Naive thymus-derived CD4-positive, alpha-beta T cell (primary cell): ENCODE measurements at regions not wholly inside any gene's neighbourhood (a gene's known extent, or its start where the extent isn't known, plus 50 kb on each side); places are given as distances from the start of the nearest gene placed in this dataset.

Source experiments
- ATAC-seq: fragments of 150-1000 bp; cut with Tn5 transposase; 2 replicates; pipeline ENCODE4 v1.10.0; 2021; ENCODE audit warnings: mild to moderate bottlenecking, moderate library complexity
- CTCF ChIA-PET: fragments of 350-600 bp; sonication (Branson Sonifier 250); formaldehyde crosslinking; loops from one replicate; lab custom pipeline; 2021; ENCODE audit warnings: antibody characterized with exemption; lab: Charles Lee
- POLR2A ChIA-PET: fragments of 350-600 bp; sonication (Branson Sonifier 250); formaldehyde crosslinking; loops from one replicate; lab custom pipeline; 2021; ENCODE audit warnings: antibody characterized with exemption, inconsistent platforms; lab: Charles Lee
- DNase-seq, 9 donors: peaks; one replicate each; pipeline versions ENCODE4 v3.0.0 to v3.0.0-alpha.2; 2020 to 2022; ENCODE audit warnings: mixed read lengths in 1 of 9
- H3K27ac ChIP-seq: one replicate; pipeline ENCODE4 v1.7.0; 2013; ENCODE audit warnings: mild to moderate bottlenecking, low read depth, low read length, moderate library complexity
- H3K27me3 ChIP-seq, 2 donors: one replicate each; pipeline ENCODE4 v1.7.0; 2013; ENCODE audit warnings: low read length in 2 of 2, mild to moderate bottlenecking in 2 of 2, moderate library complexity in 2 of 2; ENCODE audit not compliant: control insufficient read depth in 2 of 2, insufficient read depth in 2 of 2
- H3K36me3 ChIP-seq, 3 experiments: 1 replicate in 2 of 3; 2 replicates in 1 of 3; pipeline ENCODE4 v1.7.0; 2013; ENCODE audit warnings: low read length in 3 of 3, mild to moderate bottlenecking in 3 of 3, moderate library complexity in 1 of 3; ENCODE audit not compliant: insufficient read depth in 3 of 3, control insufficient read depth in 2 of 3
- H3K4me1 ChIP-seq, 2 donors: one replicate each; pipeline ENCODE4 v1.7.0; 2013; ENCODE audit warnings: low read length in 2 of 2, mild to moderate bottlenecking in 2 of 2, moderate library complexity in 1 of 2; ENCODE audit not compliant: control insufficient read depth in 2 of 2, insufficient read depth in 2 of 2
- H3K4me3 ChIP-seq: 2 replicates; pipeline ENCODE4 v1.7.0; 2013; ENCODE audit warnings: mild to moderate bottlenecking, low read length
- H3K9me3 ChIP-seq, 3 experiments: 1 replicate in 2 of 3; 2 replicates in 1 of 3; pipeline ENCODE4 v1.7.0; 2013; ENCODE audit warnings: low read length in 3 of 3; ENCODE audit not compliant: control insufficient read depth in 2 of 3
- H3K27ac Mint-ChIP-seq, 9 donors: one replicate each; pipeline ENCODE4 v1.8.0; 2020 to 2022; ENCODE audit warnings: mixed read lengths in 9 of 9, mild to moderate bottlenecking in 8 of 9, moderate library complexity in 5 of 9, inconsistent platforms in 2 of 9
- H3K27me3 Mint-ChIP-seq, 5 donors: one replicate each; pipeline ENCODE4 v1.8.0; 2021 to 2022; ENCODE audit warnings: mixed read lengths in 5 of 5, mild to moderate bottlenecking in 1 of 5
- H3K36me3 Mint-ChIP-seq, 5 donors: one replicate each; pipeline ENCODE4 v1.8.0; 2020 to 2022; ENCODE audit warnings: mixed read lengths in 5 of 5, mild to moderate bottlenecking in 3 of 5, inconsistent platforms in 1 of 5
- H3K4me1 Mint-ChIP-seq, 7 donors: one replicate each; pipeline ENCODE4 v1.8.0; 2020 to 2022; ENCODE audit warnings: mixed read lengths in 7 of 7, mild to moderate bottlenecking in 3 of 7, inconsistent platforms in 1 of 7
- H3K4me3 Mint-ChIP-seq, 10 donors: one replicate each; pipeline ENCODE4 v1.8.0; 2020 to 2022; ENCODE audit warnings: mild to moderate bottlenecking in 10 of 10, mixed read lengths in 10 of 10, moderate library complexity in 6 of 10, inconsistent platforms in 2 of 10
- H3K9me3 Mint-ChIP-seq, 11 donors: one replicate each; pipeline ENCODE4 v1.8.0; 2020 to 2022; ENCODE audit warnings: mixed read lengths in 11 of 11, mild to moderate bottlenecking in 4 of 11, inconsistent platforms in 1 of 11, moderate library complexity in 1 of 11
- intact Hi-C, 2 donors: fragments of 100-400 bp; cut with micrococcal nuclease; formaldehyde crosslinking; loops; one replicate each; pipeline ENCODE4 v1.15.1; 2023

GRCh38 chr10:55233505-55233904 lies 432.5 kb upstream of the PCDH15 start:
- H3K4me3 ChIP-seq, result no peak overlapping the region
- Mint-ChIP-seq H3K9me3 (peaks cover 0 to 4% (median 0%) of the 10 kb centered on the region in 11 donors), H3K4me3 (no peak overlapping the region), H3K4me1 (no peaks in the 10 kb centered on the region), H3K36me3 (no peaks in the 10 kb centered on the region), H3K27ac (no peak overlapping the region), H3K27me3 (no peaks in the 10 kb centered on the region)
- no peaks in the 10 kb centered on the region for H3K27me3 ChIP-seq
- no peak overlapping the region for H3K27ac ChIP-seq
- DNase-seq (no peak), ATAC-seq (no peak)
- intact Hi-C loops, result no loop called here
- no peaks in the 10 kb centered on the region for H3K9me3 ChIP-seq
- H3K36me3 ChIP-seq, result no peaks in the 10 kb centered on the region
- H3K4me1 ChIP-seq, result no peaks in the 10 kb centered on the region
- CTCF ChIA-PET, result interaction anchor here (0.6 kb wide), 1 partner anchor 8 kb away, joined by 3 read pairs; no protein-coding TSS in a partner anchor
- POLR2A ChIA-PET, result no interaction called here

- H3K9me3 Mint-ChIP-seq, result peaks cover 0 to 4% (median 0%) of the 10 kb centered on the region in 11 donors
- ChIA-PET POLR2A (no interaction called here), CTCF (no interaction called here)
- Histone ChIP-seq H3K27me3 (no peaks in the 10 kb centered on the region), H3K27ac (no peak overlapping the region), H3K4me3 (no peak overlapping the region), H3K9me3 (no peaks in the 10 kb centered on the region), H3K4me1 (no peaks in the 10 kb centered on the region), H3K36me3 (no peaks in the 10 kb centered on the region)
- H3K4me1 Mint-ChIP-seq, result no peaks in the 10 kb centered on the region
- intact Hi-C loops, result no loop called here
- DNase-seq (no peak), ATAC-seq (no peak)
- H3K27ac Mint-ChIP-seq, result no peak overlapping the region
- no peaks in the 10 kb centered on the region for H3K27me3 Mint-ChIP-seq
- no peak overlapping the region for H3K4me3 Mint-ChIP-seq
- H3K36me3 Mint-ChIP-seq, result no peaks in the 10 kb centered on the region
Observed at GRCh38 chr10:55233090-55233489, 432.1 kb upstream of the PCDH15 start.

GRCh38 chr10:55232553-55232952 lies 431.5 kb upstream of the PCDH15 start:
- ATAC-seq (no peak), DNase-seq (no peak)
- intact Hi-C loops, result no loop called here
- Mint-ChIP-seq H3K27ac (no peak overlapping the region), H3K9me3 (peaks cover 0 to 4% (median 0%) of the 10 kb centered on the region in 11 donors), H3K36me3 (no peaks in the 10 kb centered on the region), H3K4me3 (no peak overlapping the region), H3K4me1 (no peaks in the 10 kb centered on the region), H3K27me3 (no peaks in the 10 kb centered on the region)
- CTCF ChIA-PET, result no interaction called here
- Histone ChIP-seq H3K36me3 (no peaks in the 10 kb centered on the region), H3K4me1 (no peaks in the 10 kb centered on the region), H3K27me3 (no peaks in the 10 kb centered on the region), H3K4me3 (no peak overlapping the region), H3K9me3 (no peaks in the 10 kb centered on the region), H3K27ac (no peak overlapping the region)
- POLR2A ChIA-PET, result no interaction called here

DNA sequence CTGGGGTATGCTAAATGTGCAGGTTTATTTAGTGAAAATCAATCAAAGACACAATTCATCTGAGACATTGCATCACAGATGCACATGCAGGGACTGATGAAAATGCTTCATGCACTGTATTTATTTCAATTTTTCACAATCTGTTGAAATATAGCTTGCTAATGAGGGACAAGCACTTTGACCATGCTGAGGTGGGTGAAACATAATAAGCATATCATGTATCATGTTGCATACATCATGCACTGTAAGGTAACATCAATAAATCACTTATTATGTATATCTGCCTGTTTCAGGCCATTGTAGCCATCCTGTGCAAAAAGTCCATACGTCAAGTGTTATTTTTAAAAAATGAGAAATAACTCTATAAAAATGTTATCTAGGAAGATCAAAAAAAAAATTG lies 426.9 kb upstream of the PCDH15 start:
- H3K36me3 Mint-ChIP-seq, result no peaks in the 10 kb centered on the region
- no peaks in the 10 kb centered on the region for H3K4me1 ChIP-seq
- no peaks in the 10 kb centered on the region for H3K4me1 Mint-ChIP-seq
- ATAC-seq, result no peak
- no peaks in the 10 kb centered on the region for H3K36me3 ChIP-seq
- H3K9me3 Mint-ChIP-seq, result peaks cover 0 to 9% (median 2%) of the 10 kb centered on the region in 11 donors
- H3K9me3 ChIP-seq, result no peaks in the 10 kb centered on the region
- no peaks in the 10 kb centered on the region for H3K27me3 Mint-ChIP-seq
- intact Hi-C loops, result no loop called here
- no peak for DNase-seq
- no peak overlapping the region for H3K4me3 ChIP-seq
- no peak overlapping the region for H3K27ac ChIP-seq
- no peak overlapping the region for H3K4me3 Mint-ChIP-seq
- ChIA-PET CTCF (no interaction called here), POLR2A (no interaction called here)
- no peak overlapping the region for H3K27ac Mint-ChIP-seq
- H3K27me3 ChIP-seq, result no peaks in the 10 kb centered on the region

GRCh38 chr10:55224007-55224781 lies 423.2 kb upstream of the PCDH15 start:
- Histone ChIP-seq H3K36me3 (no peaks in the 10 kb centered on the region), H3K27ac (no peak overlapping the region), H3K4me1 (no peaks in the 10 kb centered on the region), H3K4me3 (no peak overlapping the region), H3K27me3 (no peaks in the 10 kb centered on the region), H3K9me3 (no peaks in the 10 kb centered on the region)
- H3K36me3 Mint-ChIP-seq, result no peaks in the 10 kb centered on the region
- H3K4me3 Mint-ChIP-seq, result no peak overlapping the region
- ChIA-PET POLR2A (no interaction called here), CTCF (no interaction called here)
- no peaks in the 10 kb centered on the region for H3K4me1 Mint-ChIP-seq
- H3K27ac Mint-ChIP-seq, result no peak overlapping the region
- no peaks in the 10 kb centered on the region for H3K27me3 Mint-ChIP-seq
- ATAC-seq, result no peak
- H3K9me3 Mint-ChIP-seq, result peaks cover 0 to 9% (median 2%) of the 10 kb centered on the region in 11 donors
- intact Hi-C loops, result no loop called here
- no peak for DNase-seq

DNA sequence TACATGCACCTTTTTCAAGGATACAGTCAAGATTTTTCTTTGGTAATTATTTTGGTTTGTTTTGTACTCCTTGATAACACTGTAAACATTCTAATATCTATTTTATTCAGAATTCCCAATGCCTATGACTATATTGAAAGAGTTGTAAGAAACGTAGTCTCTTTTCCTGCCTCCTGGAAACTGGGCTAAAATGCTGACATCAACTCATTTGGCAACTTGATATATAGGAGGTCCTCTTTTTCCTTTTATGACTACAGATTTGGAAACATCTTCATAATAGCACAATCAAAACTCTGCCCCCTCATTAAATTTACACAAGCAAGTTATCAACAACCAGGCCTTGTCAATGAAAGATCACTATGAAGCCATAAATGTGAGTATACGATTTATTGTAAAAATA lies 422.3 kb upstream of the PCDH15 start:
- Histone ChIP-seq H3K27me3 (no peaks in the 10 kb centered on the region), H3K36me3 (no peaks in the 10 kb centered on the region), H3K4me1 (no peaks in the 10 kb centered on the region), H3K4me3 (no peak overlapping the region), H3K27ac (no peak overlapping the region), H3K9me3 (no peaks in the 10 kb centered on the region)
- Mint-ChIP-seq H3K27me3 (no peaks in the 10 kb centered on the region), H3K27ac (no peak overlapping the region), H3K9me3 (peaks cover 0 to 9% (median 2%) of the 10 kb centered on the region in 11 donors), H3K4me1 (no peaks in the 10 kb centered on the region), H3K36me3 (no peaks in the 10 kb centered on the region), H3K4me3 (no peak overlapping the region)
- ChIA-PET POLR2A (no interaction called here), CTCF (no interaction called here)
- DNase-seq (no peak), ATAC-seq (no peak)
- intact Hi-C loops, result no loop called here

DNA sequence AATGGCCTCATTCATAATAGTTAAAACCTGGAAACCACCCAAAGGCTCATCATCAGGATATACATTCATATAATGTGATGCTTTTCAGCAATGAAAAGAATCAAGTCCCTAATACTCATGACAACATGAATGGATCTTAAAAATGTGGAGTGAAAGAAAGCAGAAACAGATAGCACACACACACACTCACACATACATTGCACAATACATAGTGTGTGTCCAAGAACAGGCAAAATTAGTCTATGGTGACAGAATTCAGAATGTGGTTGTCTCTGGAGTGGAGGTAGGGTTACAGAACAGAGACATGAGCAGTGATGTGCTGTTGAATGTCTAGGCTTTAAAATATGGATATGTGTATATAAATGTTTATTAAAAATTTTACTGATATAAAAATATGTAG lies 419.9 kb upstream of the PCDH15 start:
- no peaks in the 10 kb centered on the region for H3K36me3 ChIP-seq
- intact Hi-C loops, result no loop called here
- no peaks in the 10 kb centered on the region for H3K4me1 ChIP-seq
- Mint-ChIP-seq H3K9me3 (peaks cover 0 to 6% (median 2%) of the 10 kb centered on the region in 11 donors), H3K27ac (no peak overlapping the region), H3K4me1 (no peaks in the 10 kb centered on the region), H3K4me3 (no peak overlapping the region), H3K27me3 (no peaks in the 10 kb centered on the region), H3K36me3 (no peaks in the 10 kb centered on the region)
- no peak overlapping the region for H3K4me3 ChIP-seq
- no peak for DNase-seq
- no peaks in the 10 kb centered on the region for H3K9me3 ChIP-seq
- no peak for ATAC-seq
- POLR2A ChIA-PET, result no interaction called here
- no peaks in the 10 kb centered on the region for H3K27me3 ChIP-seq
- H3K27ac ChIP-seq, result no peak overlapping the region
- CTCF ChIA-PET, result no interaction called here
